H1 (cell line): ENCODE measurements at regions not wholly inside any gene's neighbourhood (a gene's known extent, or its start where the extent isn't known, plus 50 kb on each side); places are given as distances from the start of the nearest gene placed in this dataset.

ENCODE experiments used
- CTCF ChIA-PET: fragments of 300-600 bp; sonication (Branson Sonifier 250); formaldehyde crosslinking; loops from one replicate; lab custom pipeline; 2021; ENCODE audit not compliant: partially characterized antibody; lab: Charles Lee
- POLR2A ChIA-PET: fragments of 300-600 bp; sonication (Branson Sonifier 250); formaldehyde crosslinking; loops from one replicate; lab custom pipeline; 2021; ENCODE audit warnings: inconsistent platforms; ENCODE audit not compliant: partially characterized antibody; lab: Charles Lee
- DNase-seq, 2 experiments: peaks; one replicate each; pipeline versions ENCODE4 v3.0.0 to v3.0.0-alpha.2; 2010 to 2022; ENCODE audit warnings: low spot score in 2 of 2, low read depth in 1 of 2, mixed read lengths in 1 of 2
- FAIRE-seq: peaks from 2 replicates; lab custom pipeline; 2011; peaks lifted over from hg19 to GRCh38; lab: Jason Lieb, UNC
- H2AFZ ChIP-seq: 2 replicates; pipeline ENCODE4 v1.8.1; 2012; ENCODE audit warnings: low read length, inconsistent platforms
- H2AK5ac ChIP-seq: 2 replicates; pipeline ENCODE4 v1.6.1; 2013; ENCODE audit warnings: low read depth, low read length
- H2BK120ac ChIP-seq: replicated peaks from 2 replicates; pipeline ENCODE3; 2013; ENCODE audit warnings: low read depth, low read length, inconsistent platforms
- H2BK12ac ChIP-seq: 2 replicates; pipeline ENCODE4 v1.6.1; 2013; ENCODE audit warnings: low read depth, low read length
- H2BK15ac ChIP-seq: 2 replicates; pipeline ENCODE4 v1.6.1; 2013; ENCODE audit warnings: low read length
- H2BK20ac ChIP-seq: 2 replicates; pipeline ENCODE4 v1.6.1; 2013; ENCODE audit warnings: low read length
- H2BK5ac ChIP-seq: 2 replicates; pipeline ENCODE4 v1.6.1; 2013; ENCODE audit warnings: low read depth, low read length
- H3K14ac ChIP-seq: 2 replicates; pipeline ENCODE4 v1.6.1; 2013; ENCODE audit warnings: inconsistent platforms; ENCODE audit not compliant: insufficient read length
- H3K18ac ChIP-seq: 2 replicates; pipeline ENCODE4 v1.6.1; 2013; ENCODE audit warnings: low read length; ENCODE audit errors: extremely low read depth
- H3K23ac ChIP-seq: 2 replicates; pipeline ENCODE4 v1.6.1; 2013; ENCODE audit warnings: inconsistent platforms; ENCODE audit not compliant: insufficient read length
- H3K23me2 ChIP-seq: 2 replicates; pipeline ENCODE4 v1.6.1; 2013; ENCODE audit warnings: low read depth, low read length
- H3K27ac ChIP-seq: 2 replicates; pipeline ENCODE4 v1.6.1; 2011; ENCODE audit warnings: low read depth, low read length, inconsistent platforms
- H3K27me3 ChIP-seq, 4 experiments: replicated peaks in 1 of 4; 1 replicate in 1 of 4; 2 replicates in 3 of 4; pipeline versions ENCODE4 v1.6.1 to v1.8.1; 2011 to 2013; ENCODE audit warnings: low read length in 3 of 4, mild to moderate bottlenecking in 3 of 4, inconsistent platforms in 2 of 4, mixed read lengths in 2 of 4, moderate library complexity in 1 of 4; ENCODE audit not compliant: control insufficient read depth in 3 of 4, insufficient read depth in 3 of 4; ENCODE audit errors: extremely low read depth in 1 of 4
- H3K36me3 ChIP-seq, 4 experiments: 2 replicates each; pipeline versions ENCODE4 v1.6.1 to v1.8.1; 2011 to 2013; ENCODE audit warnings: mild to moderate bottlenecking in 4 of 4, low read length in 3 of 4, moderate library complexity in 2 of 4, control low read depth in 1 of 4, inconsistent platforms in 1 of 4; ENCODE audit not compliant: insufficient read depth in 4 of 4, control insufficient read depth in 2 of 4
- H3K4ac ChIP-seq: replicated peaks from 2 replicates; pipeline ENCODE3; 2013; ENCODE audit warnings: low read length, low read depth, mixed read lengths, inconsistent platforms; ENCODE audit not compliant: insufficient read length
- H3K4me1 ChIP-seq, 4 experiments: replicated peaks in 1 of 4; 1 replicate in 1 of 4; 2 replicates in 3 of 4; pipeline versions ENCODE4 v1.6.1 to v1.8.1; 2011 to 2013; ENCODE audit warnings: low read length in 3 of 4, inconsistent platforms in 2 of 4, mixed read lengths in 1 of 4; ENCODE audit not compliant: insufficient read depth in 4 of 4, control insufficient read depth in 3 of 4
- H3K4me2 ChIP-seq, 2 experiments: 2 replicates each; pipeline versions ENCODE4 v1.6.1 to v1.8.1; 2011 to 2013; ENCODE audit warnings: low read depth in 2 of 2, low read length in 2 of 2, control low read depth in 1 of 2, inconsistent platforms in 1 of 2, mild to moderate bottlenecking in 1 of 2; ENCODE audit not compliant: insufficient read depth in 1 of 2
- H3K4me3 ChIP-seq, 4 experiments: fragments of 200-600, 300-600 bp in 1 of 4; sonication (generic), shearing (Covaris generic), sonication (Bioruptor Twin) in 1 of 4; 2 replicates each; pipeline versions ENCODE4 v1.5.1 to v1.8.1; 2011 to 2016; ENCODE audit warnings: low read length in 4 of 4, low read depth in 3 of 4, control low read depth in 2 of 4, inconsistent platforms in 2 of 4, mild to moderate bottlenecking in 2 of 4, mixed read lengths in 1 of 4, moderate library complexity in 1 of 4; ENCODE audit not compliant: insufficient read depth in 2 of 4; ENCODE audit errors: extremely low read depth in 1 of 4
- H3K56ac ChIP-seq: replicated peaks from 2 replicates; pipeline ENCODE3; 2013; ENCODE audit warnings: low read depth, mild to moderate bottlenecking, mixed read lengths, low read length, inconsistent platforms; ENCODE audit not compliant: insufficient read length
- H3K79me1 ChIP-seq: 2 replicates; pipeline ENCODE4 v1.6.1; 2013; ENCODE audit warnings: low read depth, low read length, control low read depth
- H3K79me2 ChIP-seq, 2 experiments: 2 replicates each; pipeline versions ENCODE4 v1.6.1 to v1.8.1; 2012 to 2013; ENCODE audit warnings: low read length in 2 of 2, mild to moderate bottlenecking in 2 of 2, inconsistent platforms in 1 of 2; ENCODE audit not compliant: insufficient read depth in 2 of 2, control insufficient read depth in 1 of 2
- H3K9ac ChIP-seq, 4 experiments: replicated peaks in 1 of 4; 1 replicate in 1 of 4; 2 replicates in 3 of 4; pipeline versions ENCODE4 v1.6.1 to v1.8.1; 2011 to 2013; ENCODE audit warnings: low read depth in 3 of 4, low read length in 3 of 4, control low read depth in 2 of 4, mild to moderate bottlenecking in 2 of 4, moderate library complexity in 2 of 4, inconsistent platforms in 1 of 4; ENCODE audit errors: extremely low read depth in 1 of 4
- H3K9me3 ChIP-seq, 2 experiments: 2 replicates each; pipeline versions ENCODE4 v1.6.1 to v1.8.1; 2012 to 2013; ENCODE audit warnings: mild to moderate bottlenecking in 2 of 2, moderate library complexity in 2 of 2, control low read depth in 1 of 2, inconsistent platforms in 1 of 2, low read depth in 1 of 2, low read length in 1 of 2, mixed read lengths in 1 of 2; ENCODE audit not compliant: insufficient read depth in 2 of 2
- H4K20me1 ChIP-seq, 2 experiments: replicated peaks in 1 of 2; 2 replicates each; pipeline versions ENCODE3 to v1.8.1; 2011 to 2013; ENCODE audit warnings: inconsistent platforms in 2 of 2, low read length in 2 of 2, mild to moderate bottlenecking in 1 of 2; ENCODE audit not compliant: insufficient read depth in 2 of 2, control insufficient read depth in 1 of 2
- H4K5ac ChIP-seq: 2 replicates; pipeline ENCODE4 v1.6.1; 2013; ENCODE audit warnings: low read length, low read depth, mixed read lengths, inconsistent platforms; ENCODE audit not compliant: insufficient read length
- H4K8ac ChIP-seq: 2 replicates; pipeline ENCODE4 v1.8.0; 2013; ENCODE audit warnings: mild to moderate bottlenecking, moderate library complexity, low read length, inconsistent platforms; ENCODE audit not compliant: insufficient read depth; ENCODE audit errors: extremely low read depth
- H4K91ac ChIP-seq: replicated peaks from 2 replicates; pipeline ENCODE3; 2013; ENCODE audit warnings: low read length, mixed read lengths, inconsistent platforms; ENCODE audit not compliant: insufficient read length
- BRCA1 ChIP-seq: IDR thresholded peaks from 2 replicates; pipeline ENCODE4 v1.6.1; 2012; ENCODE audit warnings: low read depth, low read length, improper control_type of control experiment
- CEBPB ChIP-seq: IDR thresholded peaks from 2 replicates; pipeline ENCODE4 v1.6.1; 2012; ENCODE audit warnings: low read depth, low read length
- CREB1 ChIP-seq: IDR thresholded peaks from 2 replicates; pipeline ENCODE4 v1.6.1; 2012; ENCODE audit warnings: inconsistent platforms
- CTCF ChIP-seq, 3 experiments: IDR thresholded peaks; 1 replicate in 2 of 3; 2 replicates in 1 of 3; pipeline versions ENCODE4 v1.5.1 to v1.6.1; 2011; ENCODE audit warnings: low read length in 3 of 3, mild to moderate bottlenecking in 3 of 3, inconsistent platforms in 2 of 3, low read depth in 1 of 3, moderate library complexity in 1 of 3; ENCODE audit not compliant: insufficient read depth in 1 of 3; ENCODE audit errors: control extremely low read depth in 1 of 3
- E2F6 ChIP-seq: IDR thresholded peaks from 2 replicates; pipeline ENCODE4 v1.6.1; 2012; ENCODE audit warnings: inconsistent platforms
- KDM4A ChIP-seq: IDR thresholded peaks from one replicate; pipeline ENCODE4 v1.7.1; 2012; ENCODE audit warnings: low read depth, mild to moderate bottlenecking, moderate library complexity, low read length, inconsistent platforms; ENCODE audit not compliant: severe bottlenecking
- NANOG ChIP-seq: IDR thresholded peaks from 2 replicates; pipeline ENCODE4 v1.6.1; 2011; ENCODE audit warnings: low read length, low read depth, mild to moderate bottlenecking, inconsistent platforms; ENCODE audit not compliant: insufficient read depth, poor library complexity, severe bottlenecking
- PHF8 ChIP-seq: fragments of 200-600 bp; sonication (generic); conservative IDR thresholded peaks from 2 replicates; pipeline ENCODE4 v1.7.1; 2012; ENCODE audit warnings: low read depth, mild to moderate bottlenecking, inconsistent platforms, low read length, moderate library complexity
- POLR2A ChIP-seq, 2 experiments: IDR thresholded peaks; 1 replicate in 1 of 2; 2 replicates in 1 of 2; pipeline ENCODE4 v1.6.1; 2011; ENCODE audit warnings: low read depth in 2 of 2, low read length in 2 of 2, mild to moderate bottlenecking in 2 of 2; ENCODE audit errors: control extremely low read depth in 1 of 2
- POLR2AphosphoS5 ChIP-seq: IDR thresholded peaks from 2 replicates; pipeline ENCODE4 v1.6.1; 2011; ENCODE audit warnings: low read depth, low read length
- SIRT6 ChIP-seq: IDR thresholded peaks from one replicate; pipeline ENCODE4 v1.7.1; 2012; ENCODE audit warnings: low read length, inconsistent platforms
- SIX5 ChIP-seq: IDR thresholded peaks from 2 replicates; pipeline ENCODE4 v1.6.1; 2011; ENCODE audit warnings: mild to moderate bottlenecking, low read depth, low read length
- TBP ChIP-seq: IDR thresholded peaks from 2 replicates; pipeline ENCODE4 v1.6.1; 2011; ENCODE audit warnings: low read depth, low read length, improper control_type of control experiment
- TEAD4 ChIP-seq: IDR thresholded peaks from 2 replicates; pipeline ENCODE4 v1.6.1; 2012; ENCODE audit warnings: low read depth, low read length, inconsistent platforms, mixed read lengths
- WGBS, 2 experiments: shearing (Covaris generic) in 1 of 2; methylation state at CpG; one replicate each; pipeline versions ENCODE4 v1.1.6 to v1.1.7; 2013 to 2015; ENCODE audit warnings: low lambda C conversion rate in 2 of 2, mixed read lengths in 2 of 2, inconsistent platforms in 1 of 2, low coverage in 1 of 2, missing lambda C conversion rate in 1 of 2; ENCODE audit not compliant: insufficient replicate concordance in 2 of 2, insufficient coverage in 1 of 2, insufficient read length in 1 of 2; ENCODE audit errors: extremely low coverage in 1 of 2, missing lambda C conversion rate in 1 of 2; 5-methylcytosine and 5-hydroxymethylcytosine counted together

- Histone ChIP-seq H3K23ac (no peak overlapping the region), H3K27me3 (no peaks in the 10 kb centered on the region), H3K27ac (no peak overlapping the region), H2AFZ (no peak overlapping the region), H2BK12ac (no peak overlapping the region), H3K14ac (no peak overlapping the region), H2BK20ac (no peak overlapping the region), H2BK120ac (no peak overlapping the region), H3K79me1 (no peaks in the 10 kb centered on the region), H2AK5ac (no peak overlapping the region), H3K79me2 (no peaks in the 10 kb centered on the region), H3K4me3 (no peak overlapping the region), H4K91ac (no peak overlapping the region), H3K9me3 (no peaks in the 10 kb centered on the region), H2BK5ac (no peak overlapping the region), H4K5ac (no peak overlapping the region), H3K4me2 (no peak overlapping the region), H3K9ac (no peak overlapping the region), H3K18ac (no peak overlapping the region), H3K4me1 (no peaks in the 10 kb centered on the region), H4K20me1 (no peaks in the 10 kb centered on the region), H3K4ac (no peak overlapping the region), H3K23me2 (no peaks in the 10 kb centered on the region), H3K36me3 (no peaks in the 10 kb centered on the region), H4K8ac (no peak overlapping the region), H3K56ac (no peak overlapping the region), H2BK15ac (no peak overlapping the region)
- no peak for DNase-seq
- POLR2A ChIA-PET = no interaction called here
- no peak for FAIRE-seq
- CTCF ChIA-PET = no interaction called here
- 94% methylated on average over 1 of the region's 1 CpG; no CpG with 5 or more reads in 1 of the 2 experiments for WGBS, 2 experiments
- no peak for TF ChIP-seq SIRT6
- TF ChIP-seq POLR2AphosphoS5 = no peak
- no peak for TF ChIP-seq TBP
- no peak for TF ChIP-seq PHF8
- no peak for TF ChIP-seq BRCA1
- TF ChIP-seq TEAD4 = no peak
- no peak for TF ChIP-seq NANOG
- no peak for TF ChIP-seq CTCF (IDR thresholded peaks at IDR 0.05; ENCODE audit: control extremely low read depth in 1 of 3, insufficient read depth in 1 of 3, low read depth in 1 of 3, low read length in 3 of 3)
- no peak for TF ChIP-seq CEBPB
- no peak for TF ChIP-seq CREB1
- TF ChIP-seq SIX5 = no peak
- no peak for TF ChIP-seq E2F6
- no peak for TF ChIP-seq KDM4A
- no peak for TF ChIP-seq POLR2A (IDR thresholded peaks at IDR 0.05; ENCODE audit: control extremely low read depth in 1 of 2, low read depth in 2 of 2, low read length in 2 of 2)
Measured at GRCh38 chr3:153469162-153469561, 307.1 kb downstream of the RAP2B start.
